ENCODE measurements at regions not wholly inside any gene's neighbourhood (a gene's known extent, or its start where the extent isn't known, plus 50 kb on each side); places are given as distances from the start of the nearest gene placed in this dataset.

- TF ChIP-seq GATA2 (IDR thresholded peaks at IDR 0.05; ENCODE audit: low read depth, low read length) (no peak), GATA3 (IDR thresholded peaks at IDR 0.05; ENCODE audit: low read depth, low read length) (no peak)
These were observed 134.8 kb upstream of the RGMA start for GRCh38 chr15:93223803-93224202.

All from SH-SY5Y (cell line).